HepG2 (cell line): ENCODE measurements at regions not wholly inside any gene's neighbourhood (a gene's known extent, or its start where the extent isn't known, plus 50 kb on each side); places are given as distances from the start of the nearest gene placed in this dataset.

Experiments used
- ATAC-seq: fragments of 200-7000 bp; cut with Tn5 transposase; 3 replicates; pipeline ENCODE4 v1.9.1; 2020; ENCODE audit warnings: mild to moderate bottlenecking, moderate library complexity
- BruUV-seq: library from RNA; stranded (reverse); fragments of 400-500 nt; replicated peaks from 2 replicates; lab custom pipeline; 2021; lab: Mats Ljungman, UMichigan
- CTCF ChIA-PET: fragments of 300-600 bp; formaldehyde crosslinking; extraction: SDS; loops from one replicate; lab custom pipeline; 2021; ENCODE audit warnings: low total read pairs, inconsistent platforms, low intra/inter-chr PET ratio; lab: Yijun Ruan, JAX
- POLR2A ChIA-PET: fragments of 350-600 bp; sonication (Branson Sonifier 250); formaldehyde crosslinking; loops from one replicate; lab custom pipeline; 2020; ENCODE audit warnings: antibody characterized with exemption, inconsistent platforms; lab: Yijun Ruan, JAX
- DNase-seq: peaks from one replicate; pipeline ENCODE4 v3.0.0-alpha.2; 2015; ENCODE audit warnings: low spot score
- FAIRE-seq: peaks from 3 replicates; lab custom pipeline; 2011; peaks lifted over from hg19 to GRCh38; lab: Jason Lieb, UNC
- H2AFZ ChIP-seq: one replicate; pipeline ENCODE4 v1.6.1; 2011; ENCODE audit warnings: low read length, inconsistent platforms
- H3K27ac ChIP-seq: fragments of 300-600 bp; 3 replicates; pipeline ENCODE4 v1.8.0; 2011; ENCODE audit warnings: mixed run types, mild to moderate bottlenecking, mixed read lengths, low read length, inconsistent platforms; ENCODE audit not compliant: insufficient read depth; ENCODE audit errors: extremely low read length
- H3K27me3 ChIP-seq, 2 experiments: fragments of 200-600 bp in 1 of 2; 2 replicates in 1 of 2; 3 replicates in 1 of 2; pipeline versions ENCODE4 v1.6.0 to v1.8.0; 2011; ENCODE audit warnings: low read length in 2 of 2, mild to moderate bottlenecking in 2 of 2, moderate library complexity in 2 of 2, inconsistent platforms in 1 of 2; ENCODE audit not compliant: insufficient read depth in 2 of 2, control insufficient read depth in 1 of 2
- H3K36me3 ChIP-seq, 2 experiments: fragments of 200-600 bp in 1 of 2; replicated peaks in 1 of 2; 2 replicates in 1 of 2; 3 replicates in 1 of 2; pipeline versions ENCODE4 v1.5.1 to v1.8.0; 2011; ENCODE audit warnings: low read length in 2 of 2, inconsistent platforms in 1 of 2; ENCODE audit not compliant: insufficient read depth in 2 of 2, control insufficient read depth in 1 of 2
- H3K4me1 ChIP-seq: 2 replicates; pipeline ENCODE4 v1.5.1; 2012; ENCODE audit warnings: low read length, inconsistent platforms; ENCODE audit not compliant: insufficient read depth
- H3K4me2 ChIP-seq: 2 replicates; pipeline ENCODE4 v1.6.0; 2011; ENCODE audit warnings: low read depth, low read length, inconsistent platforms
- H3K4me3 ChIP-seq, 3 experiments: fragments of 200-600 bp in 1 of 3; sonication (generic), shearing (Covaris generic) in 1 of 3; replicated peaks in 1 of 3; 2 replicates each; pipeline ENCODE4 v1.5.1; 2011 to 2016; ENCODE audit warnings: low read length in 3 of 3, inconsistent platforms in 2 of 3, low read depth in 2 of 3, mild to moderate bottlenecking in 2 of 3, control low read depth in 1 of 3, mixed read lengths in 1 of 3; ENCODE audit not compliant: insufficient read depth in 1 of 3
- H3K79me2 ChIP-seq: one replicate; pipeline ENCODE4 v1.6.1; 2011; ENCODE audit warnings: low read length, inconsistent platforms; ENCODE audit not compliant: insufficient read depth
- H3K9ac ChIP-seq: 2 replicates; pipeline ENCODE4 v1.6.0; 2011; ENCODE audit warnings: mild to moderate bottlenecking, low read depth, low read length, inconsistent platforms; ENCODE audit not compliant: insufficient read depth
- H3K9me3 ChIP-seq: 2 replicates; pipeline ENCODE4 v1.5.1; 2012; ENCODE audit warnings: mild to moderate bottlenecking, low read length
- H4K20me1 ChIP-seq: 2 replicates; pipeline ENCODE4 v1.6.0; 2011; ENCODE audit warnings: inconsistent platforms, mild to moderate bottlenecking, low read length, moderate library complexity; ENCODE audit not compliant: insufficient read depth
- KDM3A ChIP-seq: IDR thresholded peaks from 2 replicates; pipeline ENCODE4 v1.6.1; 2018; ENCODE audit warnings: low read depth, missing compliant biosample characterization
- KLF11 ChIP-seq: IDR thresholded peaks from 2 replicates; pipeline ENCODE4 v1.6.1; 2016; ENCODE audit warnings: missing compliant biosample characterization
- KLF6 ChIP-seq: IDR thresholded peaks from 2 replicates; pipeline ENCODE4 v1.8.0; 2016; ENCODE audit warnings: missing biosample characterization, missing genetic modification reagents
- NCOA2 ChIP-seq: sonication (generic); formaldehyde crosslinking; IDR thresholded peaks from 2 replicates; pipeline ENCODE4 v1.8.0; 2022; ENCODE audit warnings: inconsistent platforms
- PAWR ChIP-seq: sonication (generic); formaldehyde crosslinking; IDR thresholded peaks from 2 replicates; pipeline ENCODE4 v1.4.0; 2020; ENCODE audit warnings: missing genetic modification reagents, mild to moderate bottlenecking, borderline replicate concordance
- PHF21A ChIP-seq: sonication (generic); formaldehyde crosslinking; IDR thresholded peaks from 2 replicates; pipeline ENCODE4 v1.5.0; 2020; ENCODE audit warnings: mild to moderate bottlenecking, missing genetic modification reagents
- REPIN1 ChIP-seq: sonication (generic); formaldehyde crosslinking; IDR thresholded peaks from 2 replicates; pipeline ENCODE4 v1.8.0; 2022; ENCODE audit warnings: missing genetic modification reagents, low read depth, mild to moderate bottlenecking, borderline replicate concordance
- SP4 ChIP-seq: sonication (generic); formaldehyde crosslinking; IDR thresholded peaks from 2 replicates; pipeline ENCODE4 v1.8.1; 2023; ENCODE audit warnings: mild to moderate bottlenecking, missing genetic modification reagents
- ZNF282 ChIP-seq: fragments of 450-650 bp; IDR thresholded peaks from 2 replicates; pipeline ENCODE4 v1.6.1; 2018; ENCODE audit not compliant: partially characterized antibody
- ZNF501 ChIP-seq: sonication (generic); formaldehyde crosslinking; IDR thresholded peaks from 2 replicates; pipeline ENCODE4 v1.5.1; 2020; ENCODE audit warnings: mild to moderate bottlenecking, moderate library complexity, missing genetic modification reagents
- WGBS: methylation state at CpG from one replicate; pipeline ENCODE4 v1.1.6; 2017; ENCODE audit warnings: low lambda C conversion rate; 5-methylcytosine and 5-hydroxymethylcytosine counted together
- in situ Hi-C: cut with HindIII; loops from 2 replicates; pipeline ENCODE4 v1.10.0; 2017; ENCODE audit warnings: low pct_unique_long_range_greater_than_20kb; ENCODE audit not compliant: extremely low pct_ligation_motif_present
- intact Hi-C: fragments of 100-400 bp; cut with micrococcal nuclease; formaldehyde crosslinking; loops from one replicate; pipeline ENCODE4 v1.10.0; 2022; ENCODE audit not compliant: unreplicated experiment
- TF ChIP-seq, protein P1 (sequence below): sonication (generic); formaldehyde crosslinking; IDR thresholded peaks from 2 replicates; pipeline ENCODE4 v1.9.0; 2022; ENCODE audit warnings: low read depth, missing genetic modification reagents
- TF ChIP-seq, protein P2 (sequence below): sonication (generic); formaldehyde crosslinking; conservative IDR thresholded peaks from 2 replicates; pipeline ENCODE4 v1.8.0; 2022; ENCODE audit warnings: missing genetic modification reagents
- TF ChIP-seq, protein P3 (sequence below): sonication (generic); formaldehyde crosslinking; IDR thresholded peaks from 2 replicates; pipeline ENCODE4 v1.8.0; 2022; ENCODE audit warnings: mild to moderate bottlenecking, missing genetic modification reagents, moderate library complexity
- TF ChIP-seq, protein P4 (sequence below): sonication (generic); formaldehyde crosslinking; IDR thresholded peaks from 2 replicates; pipeline ENCODE4 v1.8.0; 2022; ENCODE audit warnings: mild to moderate bottlenecking, missing genetic modification reagents; ENCODE audit not compliant: insufficient replicate concordance

DNA sequence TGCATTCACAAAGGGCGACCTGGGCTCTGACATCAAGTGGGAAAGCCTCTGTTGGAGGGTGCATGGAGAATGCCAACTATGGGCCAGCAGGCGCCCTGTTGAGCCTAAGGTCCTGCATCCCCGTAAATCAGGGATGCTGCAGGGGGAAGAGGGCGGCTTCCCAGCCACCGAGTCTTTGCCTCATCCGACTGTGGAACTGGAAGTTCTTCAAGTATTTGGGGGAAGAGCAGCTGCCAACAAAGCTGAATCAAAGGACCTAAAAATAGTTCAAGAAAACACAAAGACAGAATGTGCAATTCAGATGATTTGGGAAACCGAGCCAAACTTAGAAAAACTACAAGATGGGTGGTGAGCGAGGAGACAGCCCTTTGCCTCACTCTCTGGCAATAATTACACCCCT, 281.1 kb upstream of the MGAT5 start:
- no peak overlapping the region for H3K27ac ChIP-seq
- ATAC-seq, result no peak
- H3K4me1 ChIP-seq, result no peaks in the 10 kb centered on the region
- no peak overlapping the region for H3K9ac ChIP-seq
- DNase-seq, result no peak
- ChIA-PET CTCF (no interaction called here), POLR2A (no interaction called here)
- WGBS, result 32% methylated on average over 8 of the region's 8 CpGs
- TF ChIP-seq SP4, result no peak
- TF ChIP-seq NCOA2 (CRISPR knock-in tag), result no peak
- no peak overlapping the region for H3K4me2 ChIP-seq
- no peaks in the 10 kb centered on the region for H3K36me3 ChIP-seq
- no peaks in the 10 kb centered on the region for H4K20me1 ChIP-seq
- intact Hi-C loops, result no loop called here
- no peak overlapping the region for H3K4me3 ChIP-seq
- H3K79me2 ChIP-seq, result no peaks in the 10 kb centered on the region
- FAIRE-seq, result no peak
- BruUV-seq, result no TSS peak
- H3K9me3 ChIP-seq, result no peaks in the 10 kb centered on the region
- H2AFZ ChIP-seq, result no peak overlapping the region
- in situ Hi-C loops, result no loop called here
- peaks cover 0 to 27% of the 10 kb centered on the region in 2 experiments; a peak in 1 of 5 replicates for H3K27me3 ChIP-seq

DNA sequence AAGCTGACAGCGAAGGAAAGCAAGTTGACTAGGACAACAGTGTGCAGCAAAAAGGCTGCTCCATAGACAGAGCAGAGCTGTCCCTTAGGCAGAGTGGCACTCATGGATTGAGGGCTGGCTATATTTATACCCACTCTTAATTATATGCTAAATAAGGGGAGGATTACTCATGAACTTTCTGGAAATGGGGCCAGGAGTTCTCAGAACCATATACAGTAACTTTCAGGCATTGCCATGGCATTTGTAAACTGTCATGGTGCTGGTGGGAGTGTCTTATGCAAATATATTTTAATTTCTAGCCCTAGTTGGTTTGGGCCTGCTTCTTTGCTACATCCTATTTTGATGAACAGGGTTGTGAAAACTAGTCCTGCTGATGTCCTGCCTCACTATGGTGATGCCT, 279.5 kb upstream of the MGAT5 start:
- H3K27me3 ChIP-seq, result peaks cover 0 to 23% of the 10 kb centered on the region in 2 experiments; a peak in 2 of 5 replicates
- ChIA-PET POLR2A (no interaction called here), CTCF (no interaction called here)
- H3K4me2 ChIP-seq, result no peak overlapping the region
- DNase-seq (no peak), FAIRE-seq (no peak), ATAC-seq (no peak)
- no peaks in the 10 kb centered on the region for H3K9me3 ChIP-seq
- intact Hi-C loops, result no loop called here
- BruUV-seq, result no TSS peak
- H3K4me1 ChIP-seq, result no peaks in the 10 kb centered on the region
- H3K27ac ChIP-seq, result no peak overlapping the region
- no peak overlapping the region for H2AFZ ChIP-seq
- no peaks in the 10 kb centered on the region for H3K36me3 ChIP-seq
- 19% methylated on average over 1 of the region's 1 CpG for WGBS
- H4K20me1 ChIP-seq, result no peaks in the 10 kb centered on the region
- H3K4me3 ChIP-seq, result no peak overlapping the region
- in situ Hi-C loops, result no loop called here
- H3K79me2 ChIP-seq, result no peaks in the 10 kb centered on the region
- no peak overlapping the region for H3K9ac ChIP-seq
- TF ChIP-seq, protein P1, sequence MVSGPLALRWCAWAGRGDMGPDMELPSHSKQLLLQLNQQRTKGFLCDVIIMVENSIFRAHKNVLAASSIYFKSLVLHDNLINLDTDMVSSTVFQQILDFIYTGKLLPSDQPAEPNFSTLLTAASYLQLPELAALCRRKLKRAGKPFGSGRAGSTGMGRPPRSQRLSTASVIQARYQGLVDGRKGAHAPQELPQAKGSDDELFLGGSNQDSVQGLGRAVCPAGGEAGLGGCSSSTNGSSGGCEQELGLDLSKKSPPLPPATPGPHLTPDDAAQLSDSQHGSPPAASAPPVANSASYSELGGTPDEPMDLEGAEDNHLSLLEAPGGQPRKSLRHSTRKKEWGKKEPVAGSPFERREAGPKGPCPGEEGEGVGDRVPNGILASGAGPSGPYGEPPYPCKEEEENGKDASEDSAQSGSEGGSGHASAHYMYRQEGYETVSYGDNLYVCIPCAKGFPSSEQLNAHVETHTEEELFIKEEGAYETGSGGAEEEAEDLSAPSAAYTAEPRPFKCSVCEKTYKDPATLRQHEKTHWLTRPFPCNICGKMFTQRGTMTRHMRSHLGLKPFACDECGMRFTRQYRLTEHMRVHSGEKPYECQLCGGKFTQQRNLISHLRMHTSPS, result no peak
- TF ChIP-seq ZNF282 (no peak), REPIN1 (CRISPR knock-in tag) (no peak), PHF21A (no peak), KLF11 (CRISPR knock-in tag) (no peak), PAWR (no peak), KLF6 (CRISPR knock-in tag) (no peak), ZNF501 (CRISPR knock-in tag) (no peak), KDM3A (CRISPR knock-in tag) (no peak)
- TF ChIP-seq, protein P2, sequence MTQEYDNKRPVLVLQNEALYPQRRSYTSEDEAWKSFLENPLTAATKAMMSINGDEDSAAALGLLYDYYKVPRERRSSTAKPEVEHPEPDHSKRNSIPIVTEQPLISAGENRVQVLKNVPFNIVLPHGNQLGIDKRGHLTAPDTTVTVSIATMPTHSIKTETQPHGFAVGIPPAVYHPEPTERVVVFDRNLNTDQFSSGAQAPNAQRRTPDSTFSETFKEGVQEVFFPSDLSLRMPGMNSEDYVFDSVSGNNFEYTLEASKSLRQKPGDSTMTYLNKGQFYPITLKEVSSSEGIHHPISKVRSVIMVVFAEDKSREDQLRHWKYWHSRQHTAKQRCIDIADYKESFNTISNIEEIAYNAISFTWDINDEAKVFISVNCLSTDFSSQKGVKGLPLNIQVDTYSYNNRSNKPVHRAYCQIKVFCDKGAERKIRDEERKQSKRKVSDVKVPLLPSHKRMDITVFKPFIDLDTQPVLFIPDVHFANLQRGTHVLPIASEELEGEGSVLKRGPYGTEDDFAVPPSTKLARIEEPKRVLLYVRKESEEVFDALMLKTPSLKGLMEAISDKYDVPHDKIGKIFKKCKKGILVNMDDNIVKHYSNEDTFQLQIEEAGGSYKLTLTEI (CRISPR knock-in tag), result no peak
- TF ChIP-seq, protein P3, sequence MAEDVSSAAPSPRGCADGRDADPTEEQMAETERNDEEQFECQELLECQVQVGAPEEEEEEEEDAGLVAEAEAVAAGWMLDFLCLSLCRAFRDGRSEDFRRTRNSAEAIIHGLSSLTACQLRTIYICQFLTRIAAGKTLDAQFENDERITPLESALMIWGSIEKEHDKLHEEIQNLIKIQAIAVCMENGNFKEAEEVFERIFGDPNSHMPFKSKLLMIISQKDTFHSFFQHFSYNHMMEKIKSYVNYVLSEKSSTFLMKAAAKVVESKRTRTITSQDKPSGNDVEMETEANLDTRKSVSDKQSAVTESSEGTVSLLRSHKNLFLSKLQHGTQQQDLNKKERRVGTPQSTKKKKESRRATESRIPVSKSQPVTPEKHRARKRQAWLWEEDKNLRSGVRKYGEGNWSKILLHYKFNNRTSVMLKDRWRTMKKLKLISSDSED (CRISPR knock-in tag), result no peak
- TF ChIP-seq, protein P4, sequence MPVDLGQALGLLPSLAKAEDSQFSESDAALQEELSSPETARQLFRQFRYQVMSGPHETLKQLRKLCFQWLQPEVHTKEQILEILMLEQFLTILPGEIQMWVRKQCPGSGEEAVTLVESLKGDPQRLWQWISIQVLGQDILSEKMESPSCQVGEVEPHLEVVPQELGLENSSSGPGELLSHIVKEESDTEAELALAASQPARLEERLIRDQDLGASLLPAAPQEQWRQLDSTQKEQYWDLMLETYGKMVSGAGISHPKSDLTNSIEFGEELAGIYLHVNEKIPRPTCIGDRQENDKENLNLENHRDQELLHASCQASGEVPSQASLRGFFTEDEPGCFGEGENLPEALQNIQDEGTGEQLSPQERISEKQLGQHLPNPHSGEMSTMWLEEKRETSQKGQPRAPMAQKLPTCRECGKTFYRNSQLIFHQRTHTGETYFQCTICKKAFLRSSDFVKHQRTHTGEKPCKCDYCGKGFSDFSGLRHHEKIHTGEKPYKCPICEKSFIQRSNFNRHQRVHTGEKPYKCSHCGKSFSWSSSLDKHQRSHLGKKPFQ (CRISPR knock-in tag), result no peak
